Activated CD8-positive, alpha-beta T cell treated with anti-CD3 and anti-CD28 coated beads for 36 hours (primary cell): ENCODE measurements at regions not wholly inside any gene's neighbourhood (a gene's known extent, or its start where the extent isn't known, plus 50 kb on each side); places are given as distances from the start of the nearest gene placed in this dataset.

Experiments
- ATAC-seq: fragments of 200-7000 bp; cut with Tn5 transposase; one replicate; pipeline ENCODE4 v1.10.0; 2021; ENCODE audit warnings: mild to moderate bottlenecking, moderate library complexity
- CTCF ChIA-PET: fragments of 350-600 bp; sonication (Branson Sonifier 250); formaldehyde crosslinking; loops from one replicate; lab custom pipeline; 2021; ENCODE audit warnings: antibody characterized with exemption; lab: Charles Lee
- POLR2A ChIA-PET: fragments of 350-600 bp; sonication (Branson Sonifier 250); formaldehyde crosslinking; loops from one replicate; lab custom pipeline; 2021; ENCODE audit warnings: antibody characterized with exemption; lab: Charles Lee
- DNase-seq: peaks from one replicate; pipeline ENCODE4 v3.0.0-alpha.2; 2020
- H3K27ac Mint-ChIP-seq: one replicate; pipeline ENCODE4 v1.8.0; 2021; ENCODE audit warnings: mild to moderate bottlenecking, mixed read lengths
- H3K27me3 Mint-ChIP-seq: one replicate; pipeline ENCODE4 v1.8.0; 2021; ENCODE audit warnings: mixed read lengths
- H3K36me3 Mint-ChIP-seq: one replicate; pipeline ENCODE4 v1.8.0; 2021; ENCODE audit warnings: low read depth, mixed read lengths
- H3K4me1 Mint-ChIP-seq: one replicate; pipeline ENCODE4 v1.8.0; 2021; ENCODE audit warnings: low read depth, mixed read lengths
- H3K4me3 Mint-ChIP-seq: one replicate; pipeline ENCODE4 v1.8.0; 2021; ENCODE audit warnings: mild to moderate bottlenecking, moderate library complexity, mixed read lengths
- H3K9me3 Mint-ChIP-seq: one replicate; pipeline ENCODE4 v1.8.0; 2021; ENCODE audit warnings: mixed read lengths
- intact Hi-C: fragments of 100-400 bp; cut with micrococcal nuclease; formaldehyde crosslinking; loops from one replicate; pipeline ENCODE4 v1.10.0; 2022
- TF ChIP-seq, protein P1 (sequence below): fragments of 200-600 bp; IDR thresholded peaks from one replicate; pipeline ENCODE4 v1.8.0; 2022; ENCODE audit warnings: antibody characterized with exemption, mild to moderate bottlenecking

DNA sequence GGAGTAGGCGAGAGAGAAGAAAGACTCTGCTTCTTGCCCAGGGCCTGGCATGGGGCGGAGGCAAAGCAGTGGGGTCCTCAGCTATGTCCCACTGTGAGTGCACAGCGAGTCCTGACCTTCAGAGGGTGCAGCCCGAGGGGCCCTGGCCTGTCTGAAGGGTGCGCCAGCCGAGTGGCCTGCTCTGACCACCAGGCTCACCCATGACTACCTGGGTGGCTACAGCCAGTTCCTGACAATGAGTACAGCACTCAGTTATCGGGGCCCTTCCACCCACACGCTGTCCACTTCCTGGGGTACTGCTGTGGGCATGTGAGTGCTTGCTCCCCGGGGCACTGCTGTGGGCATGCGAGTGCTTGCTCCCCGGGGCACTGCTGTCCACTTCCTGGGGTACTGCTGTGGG, 74.1 kb upstream of the B3GAT1 start:
- POLR2A ChIA-PET, result no interaction called here
- intact Hi-C loops, result no loop called here
- ATAC-seq, result no peak
- H3K4me1 Mint-ChIP-seq, result no peaks in the 10 kb centered on the region
- no peak overlapping the region for H3K27ac Mint-ChIP-seq
- CTCF ChIA-PET, result no interaction called here
- no peak for DNase-seq
- no peak overlapping the region for H3K4me3 Mint-ChIP-seq
- no peaks in the 10 kb centered on the region for H3K27me3 Mint-ChIP-seq
- TF ChIP-seq, protein P1, sequence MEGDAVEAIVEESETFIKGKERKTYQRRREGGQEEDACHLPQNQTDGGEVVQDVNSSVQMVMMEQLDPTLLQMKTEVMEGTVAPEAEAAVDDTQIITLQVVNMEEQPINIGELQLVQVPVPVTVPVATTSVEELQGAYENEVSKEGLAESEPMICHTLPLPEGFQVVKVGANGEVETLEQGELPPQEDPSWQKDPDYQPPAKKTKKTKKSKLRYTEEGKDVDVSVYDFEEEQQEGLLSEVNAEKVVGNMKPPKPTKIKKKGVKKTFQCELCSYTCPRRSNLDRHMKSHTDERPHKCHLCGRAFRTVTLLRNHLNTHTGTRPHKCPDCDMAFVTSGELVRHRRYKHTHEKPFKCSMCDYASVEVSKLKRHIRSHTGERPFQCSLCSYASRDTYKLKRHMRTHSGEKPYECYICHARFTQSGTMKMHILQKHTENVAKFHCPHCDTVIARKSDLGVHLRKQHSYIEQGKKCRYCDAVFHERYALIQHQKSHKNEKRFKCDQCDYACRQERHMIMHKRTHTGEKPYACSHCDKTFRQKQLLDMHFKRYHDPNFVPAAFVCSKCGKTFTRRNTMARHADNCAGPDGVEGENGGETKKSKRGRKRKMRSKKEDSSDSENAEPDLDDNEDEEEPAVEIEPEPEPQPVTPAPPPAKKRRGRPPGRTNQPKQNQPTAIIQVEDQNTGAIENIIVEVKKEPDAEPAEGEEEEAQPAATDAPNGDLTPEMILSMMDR, result no peak
- no peaks in the 10 kb centered on the region for H3K9me3 Mint-ChIP-seq
- no peaks in the 10 kb centered on the region for H3K36me3 Mint-ChIP-seq

DNA sequence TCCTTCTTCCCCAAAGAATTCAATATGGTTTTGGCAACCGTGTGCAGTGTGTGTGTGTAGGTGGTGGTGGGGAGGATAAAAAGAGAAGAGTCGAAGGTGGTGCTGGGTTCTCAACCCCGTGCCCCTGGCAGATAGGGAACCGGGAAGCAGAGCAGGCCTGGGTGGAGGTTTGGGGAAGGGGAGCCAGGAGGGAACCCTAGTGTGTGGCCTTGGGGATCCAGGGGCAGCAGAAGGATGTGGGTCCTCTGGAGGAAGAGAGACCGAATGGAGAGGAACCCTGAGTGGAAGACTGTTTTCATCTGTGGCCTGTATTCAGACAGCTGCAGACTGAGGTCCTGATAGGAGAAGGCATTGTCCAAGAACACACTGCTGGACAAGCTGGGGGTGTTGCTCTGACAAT, 73.3 kb upstream of the B3GAT1 start:
- H3K27ac Mint-ChIP-seq, result no peak overlapping the region
- ChIA-PET POLR2A (no interaction called here), CTCF (no interaction called here)
- no peaks in the 10 kb centered on the region for H3K9me3 Mint-ChIP-seq
- H3K36me3 Mint-ChIP-seq, result no peaks in the 10 kb centered on the region
- DNase-seq (no peak), ATAC-seq (no peak)
- no peaks in the 10 kb centered on the region for H3K27me3 Mint-ChIP-seq
- no peaks in the 10 kb centered on the region for H3K4me1 Mint-ChIP-seq
- TF ChIP-seq, protein P1, result no peak
- no peak overlapping the region for H3K4me3 Mint-ChIP-seq
- intact Hi-C loops, result no loop called here

DNA sequence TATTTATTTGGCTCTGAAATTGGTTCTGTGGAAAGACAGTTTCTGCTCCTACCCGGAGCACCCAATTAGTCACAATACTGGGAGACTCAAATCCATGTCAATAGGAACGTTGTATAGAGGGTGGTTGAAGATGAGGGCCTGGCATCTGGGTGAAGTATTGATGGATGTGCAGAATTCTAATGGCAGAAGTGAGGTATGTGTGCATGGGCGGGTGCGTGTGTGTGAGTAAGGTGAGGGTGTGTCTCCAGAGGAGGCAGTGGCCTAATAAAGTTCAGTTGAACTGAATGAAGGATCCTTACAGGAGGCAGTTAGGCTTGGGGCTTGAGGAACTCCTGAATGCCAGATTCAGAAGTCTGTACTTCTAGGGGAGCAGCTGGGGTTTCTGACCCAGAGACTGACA, 71.8 kb upstream of the B3GAT1 start:
- Mint-ChIP-seq H3K4me3 (no peak overlapping the region), H3K9me3 (no peaks in the 10 kb centered on the region), H3K27me3 (no peaks in the 10 kb centered on the region), H3K4me1 (no peaks in the 10 kb centered on the region), H3K27ac (no peak overlapping the region), H3K36me3 (no peaks in the 10 kb centered on the region)
- ChIA-PET POLR2A (no interaction called here), CTCF (no interaction called here)
- DNase-seq (no peak), ATAC-seq (no peak)
- TF ChIP-seq, protein P1, result no peak
- intact Hi-C loops, result no loop called here

DNA sequence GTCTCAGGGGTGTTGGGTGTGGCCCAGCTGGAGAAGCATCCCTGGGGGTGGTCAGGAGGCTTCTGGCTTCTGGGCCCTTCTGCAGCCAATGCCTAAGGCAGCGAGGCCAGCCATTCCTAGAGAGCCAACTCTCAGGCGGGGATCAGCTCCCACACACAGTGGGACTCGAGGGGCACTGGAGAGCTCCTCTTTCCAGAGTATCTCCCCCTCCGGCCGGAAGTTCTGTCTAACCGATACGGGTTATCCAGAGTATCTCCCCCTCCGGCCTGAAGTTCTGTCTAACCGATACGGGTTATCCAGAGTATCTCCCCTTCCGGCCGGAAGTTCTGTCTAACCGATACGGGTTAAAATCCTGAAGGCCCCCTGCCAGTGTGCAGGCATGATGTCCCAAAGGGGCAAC, 71.2 kb upstream of the B3GAT1 start:
- no peak overlapping the region for H3K27ac Mint-ChIP-seq
- intact Hi-C loops, result no loop called here
- TF ChIP-seq, protein P1, result no peak
- H3K36me3 Mint-ChIP-seq, result no peaks in the 10 kb centered on the region
- no peaks in the 10 kb centered on the region for H3K9me3 Mint-ChIP-seq
- no peaks in the 10 kb centered on the region for H3K27me3 Mint-ChIP-seq
- DNase-seq, result no peak
- ATAC-seq, result no peak
- CTCF ChIA-PET, result no interaction called here
- no peak overlapping the region for H3K4me3 Mint-ChIP-seq
- POLR2A ChIA-PET, result no interaction called here
- H3K4me1 Mint-ChIP-seq, result no peaks in the 10 kb centered on the region

DNA sequence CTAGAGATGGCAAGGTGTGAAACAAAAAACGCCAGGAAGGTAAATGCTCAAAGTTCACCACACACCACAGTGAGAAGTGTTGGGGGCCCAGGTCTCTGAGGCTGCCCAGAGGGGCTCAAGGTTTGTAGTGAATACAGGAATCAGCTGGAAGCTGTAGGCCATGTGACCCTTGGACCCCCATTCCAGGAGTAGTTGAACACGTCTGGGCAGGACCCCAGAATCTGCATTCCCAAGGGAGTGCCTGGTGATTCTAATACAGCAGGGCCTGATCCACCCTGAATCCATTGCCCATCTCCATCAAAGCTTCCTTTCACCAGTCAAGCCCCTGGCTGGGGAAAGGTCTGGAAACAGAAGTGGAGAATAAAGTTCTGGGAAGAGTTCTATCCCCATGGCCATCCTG, 70.8 kb upstream of the B3GAT1 start:
- POLR2A ChIA-PET, result no interaction called here
- Mint-ChIP-seq H3K4me1 (no peaks in the 10 kb centered on the region), H3K27ac (no peak overlapping the region), H3K9me3 (no peaks in the 10 kb centered on the region), H3K27me3 (no peaks in the 10 kb centered on the region), H3K4me3 (no peak overlapping the region), H3K36me3 (no peaks in the 10 kb centered on the region)
- CTCF ChIA-PET, result no interaction called here
- TF ChIP-seq, protein P1, result no peak
- no peak for ATAC-seq
- intact Hi-C loops, result no loop called here
- DNase-seq, result no peak
